Stimulated activated CD4-positive, alpha-beta T cell treated with anti-CD3 and anti-CD28 coated beads, Interleukin-15, amount 100 ng/mL, for 24 hours (primary cell): ENCODE measurements at regions not wholly inside any gene's neighbourhood (a gene's known extent, or its start where the extent isn't known, plus 50 kb on each side); places are given as distances from the start of the nearest gene placed in this dataset.
"Not testable (repeated sequence)": the region's sequence is repeated elsewhere in the genome, so short reads cannot be mapped to it uniquely, and the experiment has no call there.

Source experiments
- DNase-seq: peaks from one replicate; pipeline ENCODE4 v3.0.0-alpha.2; 2020

GRCh38 chr19:28396287-28396831 lies 816.6 kb downstream of the UQCRFS1 start:
- no peak for DNase-seq

GRCh38 chr19:28394725-28395124 lies 818.2 kb downstream of the UQCRFS1 start:
- no peak for DNase-seq

- DNase-seq: no peak
These were observed 819.2 kb downstream of the UQCRFS1 start for GRCh38 chr19:28393574-28394336.

GRCh38 chr19:28388988-28389387 lies 824.0 kb downstream of the UQCRFS1 start:
- no peak for DNase-seq

- no peak for DNase-seq
These were observed 825.4 kb downstream of the UQCRFS1 start for GRCh38 chr19:28387507-28387906.

GRCh38 chr19:28386470-28386869 lies 826.5 kb downstream of the UQCRFS1 start:
- DNase-seq: no peak

- DNase-seq: no peak
These were observed 826.9 kb downstream of the UQCRFS1 start for GRCh38 chr19:28386066-28386465.

- DNase-seq: no peak
These were observed 835.9 kb downstream of the UQCRFS1 start for GRCh38 chr19:28377077-28377476.

GRCh38 chr19:28374971-28375370 lies 838.0 kb downstream of the UQCRFS1 start:
- DNase-seq: no peak

GRCh38 chr19:28372576-28373247 lies 840.2 kb downstream of the UQCRFS1 start:
- DNase-seq: no peak

GRCh38 chr19:28367146-28367545 lies 845.8 kb downstream of the UQCRFS1 start:
- no peak for DNase-seq

GRCh38 chr19:28363254-28363653 lies 849.7 kb downstream of the UQCRFS1 start:
- no peak for DNase-seq

- DNase-seq: no peak
These were observed 853.2 kb downstream of the UQCRFS1 start for GRCh38 chr19:28359431-28360414.

GRCh38 chr19:28358633-28359032 lies 854.3 kb downstream of the UQCRFS1 start:
- no peak for DNase-seq

GRCh38 chr19:28351761-28352160 lies 861.2 kb downstream of the UQCRFS1 start:
- DNase-seq: no peak

GRCh38 chr19:28351321-28351720 lies 861.6 kb downstream of the UQCRFS1 start:
- not testable (repeated sequence) for DNase-seq

- no peak for DNase-seq
These were observed 862.3 kb downstream of the UQCRFS1 start for GRCh38 chr19:28350673-28351072.

GRCh38 chr19:28350037-28350436 lies 862.9 kb downstream of the UQCRFS1 start:
- no peak for DNase-seq

- DNase-seq: no peak
These were observed 863.3 kb downstream of the UQCRFS1 start for GRCh38 chr19:28349604-28350003.

- DNase-seq: no peak
These were observed 867.1 kb downstream of the UQCRFS1 start for GRCh38 chr19:28345811-28346210.

GRCh38 chr19:28341810-28342350 lies 871.1 kb downstream of the UQCRFS1 start:
- no peak for DNase-seq

GRCh38 chr19:28334419-28334818 lies 878.5 kb downstream of the UQCRFS1 start:
- no peak for DNase-seq

GRCh38 chr19:28333909-28334308 lies 879.0 kb downstream of the UQCRFS1 start:
- no peak for DNase-seq
